HG03565 (cell line): ENCODE measurements at regions not wholly inside any gene's neighbourhood (a gene's known extent, or its start where the extent isn't known, plus 50 kb on each side); places are given as distances from the start of the nearest gene placed in this dataset.

Experiments
- ATAC-seq: cut with Tn5 transposase; IDR thresholded peaks from one replicate; pipeline ENCODE4 v1.9.1; 2021; ENCODE audit warnings: mild to moderate bottlenecking, moderate library complexity; ENCODE audit not compliant: unreplicated experiment

- no peak for ATAC-seq
Observed at GRCh38 chr20:9920866-9921265, 82.0 kb upstream of the PAK5 start.

DNA sequence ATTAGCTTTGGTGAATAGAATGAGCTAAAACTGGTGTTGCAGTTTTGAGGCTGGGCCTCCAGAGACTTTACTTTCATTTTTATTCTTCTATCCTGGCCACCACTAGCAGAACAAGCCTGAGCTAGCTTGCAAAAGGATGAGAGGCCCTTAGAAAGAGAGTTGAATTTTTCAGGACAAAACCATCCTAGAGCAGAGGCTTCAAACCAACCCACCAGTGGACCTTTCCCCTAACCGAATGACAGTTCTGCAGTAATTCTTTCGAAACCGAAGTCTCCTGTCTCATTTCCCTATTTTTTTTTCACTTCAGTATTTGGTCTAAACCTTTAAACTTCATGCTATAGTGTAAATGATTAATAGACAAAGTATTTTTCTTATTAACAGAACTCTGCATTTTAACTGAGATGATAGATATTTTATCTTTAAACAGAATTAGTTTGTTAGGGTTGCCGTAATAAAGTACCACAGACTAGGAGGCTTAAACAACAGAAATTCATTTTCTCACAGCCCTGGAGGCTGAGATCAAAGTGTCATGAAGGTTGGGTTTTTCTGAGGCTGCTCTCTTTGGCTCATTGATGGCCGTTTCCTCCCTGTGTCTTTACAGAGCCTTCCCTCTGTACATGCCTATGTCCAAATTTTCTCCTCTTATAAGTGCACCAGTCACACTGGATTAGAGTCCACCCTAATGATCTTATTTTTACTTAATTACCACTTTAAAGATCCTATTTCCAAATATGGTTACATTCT lies 80.6 kb upstream of the PAK5 start:
- ATAC-seq = peak; percentile 74

GRCh38 chr20:9918348-9918747 lies 79.5 kb upstream of the PAK5 start:
- ATAC-seq = peak; percentile 28

- ATAC-seq = no peak
Observed at GRCh38 chr20:9916761-9917160, 77.9 kb upstream of the PAK5 start.

- ATAC-seq = no peak
Observed at GRCh38 chr20:9912858-9913434, 74.1 kb upstream of the PAK5 start.

DNA sequence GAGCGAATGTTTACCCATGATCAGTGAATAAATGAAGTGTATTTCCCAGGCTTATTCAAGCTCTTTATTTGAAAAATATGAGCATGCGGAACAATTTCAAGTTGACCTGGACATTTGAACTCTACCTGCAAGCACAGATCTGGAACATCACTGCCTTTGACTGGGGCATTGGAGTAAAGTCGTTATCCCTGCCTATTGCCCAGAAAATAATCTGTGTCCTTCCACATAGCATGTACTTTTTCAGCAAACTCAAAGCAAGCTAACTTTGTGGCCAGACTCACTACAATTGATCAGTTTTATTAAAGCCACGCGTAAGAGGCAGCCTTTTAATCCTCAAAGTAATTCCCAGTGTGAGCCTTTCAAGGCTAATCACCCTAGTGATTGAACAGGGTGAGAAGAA lies 73.4 kb upstream of the PAK5 start:
- ATAC-seq = no peak

DNA sequence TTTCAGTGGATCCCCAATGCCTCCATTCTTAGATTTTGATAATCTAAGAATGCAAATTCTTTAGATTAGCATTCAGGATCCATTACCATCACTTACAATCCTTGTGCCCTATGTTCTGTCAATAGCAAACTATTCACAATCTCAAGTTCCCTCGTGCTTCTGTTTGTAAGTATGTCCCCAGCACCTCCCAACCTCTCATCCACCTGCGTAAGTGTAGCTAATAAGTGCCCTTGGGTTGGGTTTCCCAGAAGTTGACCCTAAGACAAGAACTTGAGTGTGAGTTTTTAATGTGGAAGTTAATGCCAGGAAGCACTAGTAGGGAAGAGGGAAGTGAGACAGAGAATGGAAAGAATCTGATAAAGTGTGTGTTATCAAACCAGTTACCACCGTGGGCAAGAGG lies 72.6 kb upstream of the PAK5 start:
- no peak for ATAC-seq

- no peak for ATAC-seq
Observed at GRCh38 chr20:9909167-9909566, 70.3 kb upstream of the PAK5 start.

GRCh38 chr20:9903048-9903655 lies 64.3 kb upstream of the PAK5 start:
- no peak for ATAC-seq

DNA sequence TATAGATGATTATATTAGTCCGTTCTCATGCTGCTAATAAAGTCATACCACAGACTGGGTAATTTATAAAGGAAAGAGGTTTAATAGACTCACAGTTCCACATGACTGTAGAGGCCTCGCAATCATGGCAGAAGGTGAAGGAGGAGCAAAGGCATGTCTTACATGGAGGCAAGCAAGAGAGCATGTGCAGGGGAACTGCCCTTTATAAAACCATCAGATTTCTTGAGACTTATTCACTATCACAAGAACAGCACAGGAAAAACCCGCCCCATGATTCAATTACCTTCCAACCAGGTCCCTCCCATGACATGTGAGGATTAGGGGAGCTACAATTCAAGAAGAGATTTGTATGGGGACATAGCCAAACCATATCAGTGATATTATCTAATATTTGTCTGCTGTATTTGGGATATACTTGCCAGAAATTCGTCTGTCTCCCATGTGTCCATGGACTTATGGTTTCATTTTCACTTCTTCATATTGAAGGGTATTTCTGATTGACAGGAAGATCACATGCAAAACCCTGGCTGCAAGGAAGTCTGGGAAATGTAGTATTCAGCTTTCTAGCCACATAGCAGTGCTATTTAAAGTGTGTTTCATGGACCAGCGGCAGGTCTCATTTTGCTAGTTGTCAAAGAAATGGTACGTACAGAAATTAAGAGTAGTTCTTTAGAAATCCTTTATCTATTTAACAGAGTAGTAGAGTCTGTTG lies 50.5 kb upstream of the PAK5 start:
- ATAC-seq = peak; percentile 73
